SK-N-MC (cell line): ENCODE measurements at regions not wholly inside any gene's neighbourhood (a gene's known extent, or its start where the extent isn't known, plus 50 kb on each side); places are given as distances from the start of the nearest gene placed in this dataset.

Source experiments
- DNase-seq: peaks from one replicate; pipeline ENCODE4 v3.0.0-alpha.2; 2011; ENCODE audit warnings: low read depth, low spot score
- H3K27ac ChIP-seq: fragments of 200-600 bp; sonication (generic); 2 replicates; pipeline ENCODE4 v1.5.1; 2016; ENCODE audit warnings: mixed run types
- H3K36me3 ChIP-seq: fragments of 200-600 bp; sonication (generic); 2 replicates; pipeline ENCODE4 v1.6.1; 2017; ENCODE audit warnings: antibody characterized with exemption, low read length, mixed read lengths; ENCODE audit not compliant: insufficient read depth
- H3K4me3 ChIP-seq: fragments of 200-600 bp; sonication (generic); 2 replicates; pipeline ENCODE4 v1.5.1; 2016
- H3K9ac ChIP-seq: fragments of 200-600 bp; sonication (generic); 2 replicates; pipeline ENCODE4 v1.8.0; 2017; ENCODE audit warnings: mixed run types, mixed read lengths; ENCODE audit not compliant: insufficient read length
- H3K9me3 ChIP-seq: fragments of 200-600 bp; sonication (generic); 2 replicates; pipeline ENCODE4 v1.6.1; 2017; ENCODE audit warnings: low read depth, mild to moderate bottlenecking, antibody characterized with exemption, low read length, moderate library complexity, mixed read lengths
- EZH2 ChIP-seq: fragments of 200-600 bp; sonication (generic); IDR thresholded peaks from one replicate; pipeline ENCODE4 v1.6.1; 2017; ENCODE audit warnings: antibody characterized with exemption
- FOXP2 ChIP-seq: optimal IDR thresholded peaks from 2 replicates; pipeline ENCODE3; 2011; ENCODE audit warnings: mild to moderate bottlenecking, moderate library complexity; ENCODE audit not compliant: insufficient read depth; ENCODE audit errors: extremely low read length, control extremely low read depth
- POLR2AphosphoS5 ChIP-seq: IDR thresholded peaks from 2 replicates; pipeline ENCODE4 v1.6.1; 2012; ENCODE audit warnings: mild to moderate bottlenecking, low read depth, low read length, borderline replicate concordance

- no peaks in the 10 kb centered on the region for H3K36me3 ChIP-seq
- no peak overlapping the region for H3K4me3 ChIP-seq
- H3K27ac ChIP-seq: no peak overlapping the region
- no peak overlapping the region for H3K9ac ChIP-seq
- no peak for DNase-seq
- TF ChIP-seq FOXP2 (no peak), POLR2AphosphoS5 (no peak), EZH2 (no peak)
- no peaks in the 10 kb centered on the region for H3K9me3 ChIP-seq
Measured at GRCh38 chr5:1698589-1699316, 100.9 kb downstream of the MRPL36 start.

DNA sequence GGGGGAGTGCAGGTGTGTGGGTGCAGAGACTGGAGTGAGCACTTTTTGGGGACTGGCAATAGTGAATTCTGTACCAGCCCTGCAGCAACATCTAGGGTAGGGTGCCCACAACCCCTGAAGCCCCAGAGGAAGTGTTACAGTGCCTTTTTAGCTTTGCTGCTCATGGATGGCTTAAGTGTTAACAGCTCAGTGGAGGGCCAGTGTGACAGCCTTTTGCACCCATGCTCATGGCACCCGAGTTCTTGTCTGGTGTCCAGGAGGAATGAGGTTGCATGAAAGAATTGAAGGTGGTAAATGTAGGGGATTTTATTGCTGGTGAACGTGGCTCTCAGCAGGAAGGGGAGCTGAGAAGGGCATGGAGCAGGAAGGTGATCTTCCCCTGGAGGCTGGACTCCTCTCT, 107.3 kb downstream of the MRPL36 start:
- H3K9me3 ChIP-seq: no peaks in the 10 kb centered on the region
- TF ChIP-seq POLR2AphosphoS5: no peak
- TF ChIP-seq FOXP2: no peak
- TF ChIP-seq EZH2: no peak
- DNase-seq: no peak
- H3K4me3 ChIP-seq: no peak overlapping the region
- H3K27ac ChIP-seq: no peak overlapping the region
- no peaks in the 10 kb centered on the region for H3K36me3 ChIP-seq
- no peak overlapping the region for H3K9ac ChIP-seq

- no peak for TF ChIP-seq FOXP2
- TF ChIP-seq EZH2: no peak
- no peak for TF ChIP-seq POLR2AphosphoS5
- H3K9ac ChIP-seq: no peak overlapping the region
- no peak overlapping the region for H3K4me3 ChIP-seq
- no peaks in the 10 kb centered on the region for H3K9me3 ChIP-seq
- DNase-seq: no peak
- H3K27ac ChIP-seq: no peak overlapping the region
- no peaks in the 10 kb centered on the region for H3K36me3 ChIP-seq
Measured at GRCh38 chr5:1687301-1687970, 112.2 kb downstream of the MRPL36 start.

DNA sequence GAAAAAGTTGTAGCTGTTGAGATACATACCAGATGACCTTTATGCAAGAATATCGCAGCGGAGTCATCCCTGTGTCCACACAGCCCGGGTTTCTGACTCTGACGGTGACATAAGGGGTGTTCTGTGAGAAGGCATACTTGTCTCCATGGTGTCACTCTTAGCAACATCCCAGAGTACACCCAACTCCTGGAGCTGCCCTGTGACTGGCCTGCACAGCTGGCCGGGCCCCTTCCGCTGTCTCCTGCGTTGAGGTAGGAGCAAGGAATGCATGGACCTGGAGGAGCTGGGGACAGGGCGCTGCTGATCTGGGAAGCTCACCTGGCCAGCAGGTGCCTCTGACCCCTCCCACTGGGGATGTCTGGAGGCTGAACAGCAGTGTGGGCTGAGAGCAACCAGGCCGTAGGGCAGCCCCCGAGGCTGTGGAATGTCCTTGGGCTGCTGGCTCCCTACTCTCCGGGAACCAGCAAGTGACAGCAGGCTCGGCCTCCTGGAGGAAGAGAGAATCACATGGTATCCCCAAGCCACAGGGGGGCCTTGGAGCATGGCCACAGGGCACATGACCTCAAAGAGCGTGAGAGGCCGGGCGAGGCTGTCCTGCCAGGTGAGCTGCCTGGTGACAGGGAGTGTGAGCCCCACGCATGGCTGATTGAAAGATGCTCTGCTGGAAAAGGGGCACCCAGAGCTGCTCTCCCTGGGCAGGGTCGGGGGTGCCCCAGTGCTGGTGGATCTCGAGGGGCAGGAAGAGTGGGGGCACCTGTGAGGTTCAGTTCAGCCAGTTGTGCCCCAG, 113.4 kb downstream of the MRPL36 start:
- Histone ChIP-seq H3K9ac (no peak overlapping the region), H3K4me3 (no peak overlapping the region), H3K36me3 (no peaks in the 10 kb centered on the region), H3K9me3 (no peaks in the 10 kb centered on the region), H3K27ac (no peak overlapping the region)
- no peak for DNase-seq
- TF ChIP-seq POLR2AphosphoS5 (no peak), EZH2 (no peak), FOXP2 (no peak)

DNA sequence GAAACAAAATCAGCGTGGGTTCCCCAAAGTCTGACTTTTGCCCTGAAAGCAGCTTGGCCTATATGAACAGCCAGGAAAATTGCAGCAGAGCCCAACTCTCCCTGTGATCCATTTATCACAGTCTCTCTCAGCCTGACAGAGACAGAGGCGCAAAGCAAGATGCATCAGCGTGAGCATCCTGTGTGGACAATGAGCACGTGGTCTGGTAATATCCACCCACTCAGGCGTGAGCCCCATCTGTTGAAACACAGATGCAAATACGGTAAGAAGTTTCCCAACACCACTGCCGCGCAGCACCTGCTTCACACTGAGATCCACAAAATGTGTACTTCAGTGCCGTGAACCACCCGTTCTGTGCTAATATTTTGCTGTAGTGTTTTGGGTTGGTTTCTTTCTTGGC, 114.6 kb downstream of the MRPL36 start:
- no peak overlapping the region for H3K27ac ChIP-seq
- no peak for TF ChIP-seq POLR2AphosphoS5
- TF ChIP-seq FOXP2: no peak
- TF ChIP-seq EZH2: no peak

DNA sequence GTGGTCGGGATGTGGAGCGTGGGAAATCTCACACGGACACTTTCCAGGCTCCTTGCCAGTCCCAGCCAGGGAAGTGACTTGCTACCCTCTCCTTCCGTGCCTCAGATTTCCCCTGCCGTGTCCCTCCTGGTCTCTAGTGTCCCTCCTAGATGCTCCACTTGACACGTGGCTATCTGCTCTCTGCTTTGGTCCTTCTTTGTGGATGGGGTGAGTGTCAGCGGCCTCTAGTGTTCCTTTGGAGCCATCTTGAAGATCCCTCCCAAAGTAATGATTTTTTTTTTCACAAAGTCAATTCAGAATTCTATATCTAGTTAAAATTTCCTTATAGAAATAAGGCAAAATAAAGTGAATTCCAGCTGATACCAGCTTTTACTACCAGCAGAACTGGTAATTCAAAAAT, 117.7 kb downstream of the MRPL36 start:
- Histone ChIP-seq H3K27ac (no peak overlapping the region), H3K36me3 (no peaks in the 10 kb centered on the region), H3K9me3 (peaks cover 3% of the 10 kb centered on the region; the same call in 1 of the 2 replicates), H3K4me3 (no peak overlapping the region), H3K9ac (no peak overlapping the region)
- no peak for TF ChIP-seq FOXP2
- TF ChIP-seq EZH2: no peak
- no peak for TF ChIP-seq POLR2AphosphoS5
- no peak for DNase-seq

More for the DNA sequence above, 114.6 kb downstream of the MRPL36 start:
- Histone ChIP-seq H3K36me3 (no peaks in the 10 kb centered on the region), H3K9me3 (no peaks in the 10 kb centered on the region), H3K9ac (no peak overlapping the region), H3K4me3 (no peak overlapping the region)
- DNase-seq: no peak

DNA sequence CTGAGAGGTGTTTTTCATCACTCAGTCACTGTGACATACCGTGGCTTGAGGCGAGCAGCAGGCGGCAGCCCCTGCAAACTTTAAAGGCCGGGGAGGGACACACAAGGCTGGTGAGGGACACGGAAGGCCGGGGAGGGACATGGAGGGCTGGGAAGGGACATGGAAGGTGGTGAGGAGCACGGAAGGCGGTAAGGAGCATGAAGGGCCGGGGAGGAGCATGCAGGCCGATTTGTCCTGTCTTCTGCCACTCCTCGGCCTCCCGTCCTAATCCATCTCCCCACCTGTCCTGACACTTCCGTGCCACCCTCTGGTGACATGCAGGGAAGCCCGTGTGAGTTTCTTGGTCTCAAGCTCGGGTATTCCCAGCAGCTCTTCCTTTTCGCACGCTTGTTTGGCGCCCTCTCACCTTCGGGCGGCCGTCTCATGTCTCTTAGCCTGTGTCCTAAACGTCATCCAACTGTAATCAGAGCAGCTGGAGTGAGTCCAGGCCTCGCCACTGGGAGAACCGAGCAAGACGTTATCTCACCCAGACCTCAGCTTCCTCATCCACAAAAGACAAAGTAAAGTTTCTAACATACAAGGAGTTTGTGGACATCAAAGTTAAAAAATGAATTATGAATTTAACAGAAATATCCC, 126.5 kb downstream of the MRPL36 start:
- no peak overlapping the region for H3K27ac ChIP-seq

GRCh38 chr5:1672396-1672795, 127.2 kb downstream of the MRPL36 start:
- TF ChIP-seq FOXP2: no peak
- no peak for TF ChIP-seq EZH2
- no peak for TF ChIP-seq POLR2AphosphoS5
- no peak overlapping the region for H3K9ac ChIP-seq
- no peak for DNase-seq
- no peaks in the 10 kb centered on the region for H3K9me3 ChIP-seq
- H3K36me3 ChIP-seq: no peaks in the 10 kb centered on the region
- H3K27ac ChIP-seq: no peak overlapping the region
- no peak overlapping the region for H3K4me3 ChIP-seq

More for the DNA sequence above, 126.5 kb downstream of the MRPL36 start:
- no peak overlapping the region for H3K9ac ChIP-seq
- no peaks in the 10 kb centered on the region for H3K36me3 ChIP-seq
- DNase-seq: no peak
- TF ChIP-seq FOXP2: no peak
- no peak overlapping the region for H3K4me3 ChIP-seq
- no peaks in the 10 kb centered on the region for H3K9me3 ChIP-seq
